Keratinocyte (primary cell): ENCODE measurements at regions not wholly inside any gene's neighbourhood (a gene's known extent, or its start where the extent isn't known, plus 50 kb on each side); places are given as distances from the start of the nearest gene placed in this dataset.

Experiments used
- CTCF ChIP-seq, 3 experiments: IDR thresholded peaks in 1 of 3; conservative IDR thresholded peaks in 1 of 3; optimal IDR thresholded peaks in 1 of 3; 2 replicates in 2 of 3; 3 replicates in 1 of 3; pipeline versions ENCODE3 to v1.5.1; 2011; ENCODE audit warnings: low read length in 3 of 3, mild to moderate bottlenecking in 3 of 3, moderate library complexity in 2 of 3, control low read depth in 1 of 3, inconsistent platforms in 1 of 3; ENCODE audit not compliant: insufficient read depth in 2 of 3; ENCODE audit errors: extremely low read depth in 1 of 3
- EZH2 ChIP-seq: IDR thresholded peaks from one replicate; pipeline ENCODE4 v1.6.1; 2012; ENCODE audit warnings: inconsistent platforms, mild to moderate bottlenecking, low read length, moderate library complexity

- TF ChIP-seq CTCF (optimal IDR thresholded peaks at IDR 0.05 in 1 of 3, IDR thresholded peaks at IDR 0.05 in 1 of 3, conservative IDR thresholded peaks at IDR 0.05 in 1 of 3; ENCODE audit: extremely low read depth in 1 of 3, insufficient read depth in 2 of 3, low read length in 3 of 3) (no peak), EZH2 (no peak)
Measured at GRCh38 chr18:33957707-33958106, 267.0 kb downstream of the NOL4 start.
